ENCODE measurements at regions not wholly inside any gene's neighbourhood (a gene's known extent, or its start where the extent isn't known, plus 50 kb on each side); places are given as distances from the start of the nearest gene placed in this dataset.

DNA sequence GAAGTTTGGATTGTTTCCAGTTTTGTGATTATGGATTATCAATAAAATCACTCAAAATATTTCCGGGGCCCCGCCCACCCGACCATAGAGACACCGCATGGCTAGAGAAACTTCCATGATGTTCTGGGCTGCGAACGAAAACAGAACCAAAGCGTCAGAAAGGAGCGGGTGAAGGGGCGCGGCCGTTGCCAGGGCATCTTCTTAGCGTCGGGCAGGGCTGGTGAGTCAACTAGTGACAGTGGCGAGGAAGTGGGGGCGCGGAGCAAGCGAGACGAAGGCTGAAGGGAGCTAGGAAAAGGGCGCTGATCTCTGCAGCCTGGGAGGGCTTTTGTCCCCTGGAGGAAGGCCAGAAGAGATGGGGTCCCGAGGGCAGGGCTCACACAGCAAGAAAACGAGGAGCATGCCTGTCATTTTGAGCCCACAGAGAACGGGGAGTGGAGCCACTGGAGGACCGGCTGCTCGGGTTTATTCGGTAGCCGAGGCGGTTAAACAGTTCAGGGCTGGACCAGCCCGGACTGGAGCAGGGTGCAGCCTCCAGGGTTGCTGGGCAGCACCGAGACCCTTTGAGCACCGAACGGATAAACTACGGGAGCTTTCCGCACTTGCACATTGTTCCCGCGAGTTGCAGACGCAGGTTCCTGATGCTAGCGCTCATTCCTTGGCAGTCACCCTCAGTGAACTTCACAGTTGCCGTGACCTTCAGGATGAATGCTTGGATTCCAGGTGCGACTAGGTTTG, 298.1 kb upstream of the TRPC5 start:
- no peak for TF ChIP-seq EP300 (IDR thresholded peaks at IDR 0.05; ENCODE audit: borderline replicate concordance)
- TF ChIP-seq RAD21 (IDR thresholded peaks at IDR 0.05; ENCODE audit: low read depth), result no peak
- no peak for TF ChIP-seq EGR1 (IDR thresholded peaks at IDR 0.05)
- no peak for TF ChIP-seq CREB1 (IDR thresholded peaks at IDR 0.05; ENCODE audit: low read depth)

DNA sequence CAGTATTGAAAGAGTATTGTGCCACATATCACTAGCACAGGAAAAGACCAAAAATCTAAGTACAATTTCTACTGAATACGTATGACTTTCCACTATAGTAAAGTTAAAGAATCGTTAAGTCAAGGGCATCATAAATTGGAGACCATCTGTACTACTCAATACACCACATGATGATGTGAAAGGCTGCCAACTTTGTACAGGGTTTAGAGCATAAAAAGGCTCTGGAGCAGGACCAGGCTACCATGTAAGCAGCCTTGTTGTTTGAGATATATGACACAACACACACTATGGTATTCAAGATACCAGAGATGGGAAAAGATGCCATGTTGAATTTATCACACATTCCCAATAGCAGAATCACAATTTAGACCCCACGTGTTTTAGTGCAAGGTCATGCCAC, 294.9 kb upstream of the TRPC5 start:
- TF ChIP-seq TCF12 (IDR thresholded peaks at IDR 0.05; ENCODE audit: low read depth) (no peak), TAF1 (IDR thresholded peaks at IDR 0.05; ENCODE audit: low read depth) (no peak), YY1 (IDR thresholded peaks at IDR 0.05; ENCODE audit: low read depth) (no peak), EGR1 (IDR thresholded peaks at IDR 0.05) (no peak), FOXM1 (IDR thresholded peaks at IDR 0.05; ENCODE audit: borderline replicate concordance, low read depth) (no peak)

DNA sequence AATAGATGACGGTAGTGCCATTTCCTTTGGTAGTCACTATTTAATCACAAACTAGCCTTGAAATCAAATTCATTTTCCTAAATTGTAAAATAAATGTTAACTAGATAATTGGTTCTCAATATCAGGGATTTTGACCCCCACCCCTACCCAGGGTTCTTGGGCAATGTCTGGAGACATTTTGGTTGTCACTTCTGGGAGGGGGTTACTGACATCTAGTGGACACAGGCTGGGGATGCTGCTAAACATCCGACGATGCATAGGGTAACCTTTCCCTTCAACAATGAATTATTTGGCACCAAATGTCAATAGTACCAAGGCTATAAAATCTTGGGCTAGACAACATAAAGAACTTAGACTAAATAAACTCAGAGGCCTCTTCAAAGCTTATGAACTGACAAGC, 285.8 kb upstream of the TRPC5 start:
- no peak for TF ChIP-seq YY1 (IDR thresholded peaks at IDR 0.05; ENCODE audit: low read depth)
- TF ChIP-seq, protein P1, sequence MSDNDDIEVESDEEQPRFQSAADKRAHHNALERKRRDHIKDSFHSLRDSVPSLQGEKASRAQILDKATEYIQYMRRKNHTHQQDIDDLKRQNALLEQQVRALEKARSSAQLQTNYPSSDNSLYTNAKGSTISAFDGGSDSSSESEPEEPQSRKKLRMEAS (IDR thresholded peaks at IDR 0.05), result no peak
- TF ChIP-seq, protein P2, sequence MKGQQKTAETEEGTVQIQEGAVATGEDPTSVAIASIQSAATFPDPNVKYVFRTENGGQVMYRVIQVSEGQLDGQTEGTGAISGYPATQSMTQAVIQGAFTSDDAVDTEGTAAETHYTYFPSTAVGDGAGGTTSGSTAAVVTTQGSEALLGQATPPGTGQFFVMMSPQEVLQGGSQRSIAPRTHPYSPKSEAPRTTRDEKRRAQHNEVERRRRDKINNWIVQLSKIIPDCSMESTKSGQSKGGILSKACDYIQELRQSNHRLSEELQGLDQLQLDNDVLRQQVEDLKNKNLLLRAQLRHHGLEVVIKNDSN (IDR thresholded peaks at IDR 0.05), result no peak
- no peak for TF ChIP-seq TEAD4 (IDR thresholded peaks at IDR 0.05)
- TF ChIP-seq RAD21 (IDR thresholded peaks at IDR 0.05; ENCODE audit: low read depth), result no peak
- TF ChIP-seq CREB1 (IDR thresholded peaks at IDR 0.05; ENCODE audit: low read depth), result no peak

DNA sequence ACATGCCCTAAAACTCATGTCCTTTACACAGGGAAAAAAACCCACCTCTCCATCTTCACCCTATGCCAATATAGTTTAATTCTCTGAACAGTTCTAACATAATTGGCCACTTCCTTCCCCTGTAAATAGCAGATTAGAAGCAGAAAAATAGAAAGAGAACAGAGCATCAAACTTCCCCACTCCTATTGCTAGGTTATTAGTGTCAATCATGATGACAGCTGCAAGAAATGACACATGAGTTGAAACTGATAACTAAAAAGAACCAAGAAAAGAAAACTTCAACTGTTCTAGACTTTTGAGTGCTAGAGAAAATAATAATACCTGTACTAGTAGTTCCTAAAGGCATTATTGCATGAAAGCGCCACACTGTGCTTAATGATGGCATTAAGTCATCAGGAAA, 284.5 kb upstream of the TRPC5 start:
- TF ChIP-seq, protein P3, sequence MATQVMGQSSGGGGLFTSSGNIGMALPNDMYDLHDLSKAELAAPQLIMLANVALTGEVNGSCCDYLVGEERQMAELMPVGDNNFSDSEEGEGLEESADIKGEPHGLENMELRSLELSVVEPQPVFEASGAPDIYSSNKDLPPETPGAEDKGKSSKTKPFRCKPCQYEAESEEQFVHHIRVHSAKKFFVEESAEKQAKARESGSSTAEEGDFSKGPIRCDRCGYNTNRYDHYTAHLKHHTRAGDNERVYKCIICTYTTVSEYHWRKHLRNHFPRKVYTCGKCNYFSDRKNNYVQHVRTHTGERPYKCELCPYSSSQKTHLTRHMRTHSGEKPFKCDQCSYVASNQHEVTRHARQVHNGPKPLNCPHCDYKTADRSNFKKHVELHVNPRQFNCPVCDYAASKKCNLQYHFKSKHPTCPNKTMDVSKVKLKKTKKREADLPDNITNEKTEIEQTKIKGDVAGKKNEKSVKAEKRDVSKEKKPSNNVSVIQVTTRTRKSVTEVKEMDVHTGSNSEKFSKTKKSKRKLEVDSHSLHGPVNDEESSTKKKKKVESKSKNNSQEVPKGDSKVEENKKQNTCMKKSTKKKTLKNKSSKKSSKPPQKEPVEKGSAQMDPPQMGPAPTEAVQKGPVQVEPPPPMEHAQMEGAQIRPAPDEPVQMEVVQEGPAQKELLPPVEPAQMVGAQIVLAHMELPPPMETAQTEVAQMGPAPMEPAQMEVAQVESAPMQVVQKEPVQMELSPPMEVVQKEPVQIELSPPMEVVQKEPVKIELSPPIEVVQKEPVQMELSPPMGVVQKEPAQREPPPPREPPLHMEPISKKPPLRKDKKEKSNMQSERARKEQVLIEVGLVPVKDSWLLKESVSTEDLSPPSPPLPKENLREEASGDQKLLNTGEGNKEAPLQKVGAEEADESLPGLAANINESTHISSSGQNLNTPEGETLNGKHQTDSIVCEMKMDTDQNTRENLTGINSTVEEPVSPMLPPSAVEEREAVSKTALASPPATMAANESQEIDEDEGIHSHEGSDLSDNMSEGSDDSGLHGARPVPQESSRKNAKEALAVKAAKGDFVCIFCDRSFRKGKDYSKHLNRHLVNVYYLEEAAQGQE (IDR thresholded peaks at IDR 0.05; ENCODE audit: low read depth), result no peak
- TF ChIP-seq EP300 (IDR thresholded peaks at IDR 0.05; ENCODE audit: borderline replicate concordance), result no peak
- TF ChIP-seq CREB1 (IDR thresholded peaks at IDR 0.05; ENCODE audit: low read depth), result no peak
- TF ChIP-seq YY1 (IDR thresholded peaks at IDR 0.05; ENCODE audit: low read depth), result no peak
- no peak for TF ChIP-seq NFIC (IDR thresholded peaks at IDR 0.05)
- TF ChIP-seq, protein P2 (IDR thresholded peaks at IDR 0.05), result no peak
- no peak for TF ChIP-seq RAD21 (IDR thresholded peaks at IDR 0.05; ENCODE audit: low read depth)
- TF ChIP-seq CEBPB (IDR thresholded peaks at IDR 0.05), result no peak
- no peak for TF ChIP-seq EGR1 (IDR thresholded peaks at IDR 0.05)
- TF ChIP-seq, protein P1 (IDR thresholded peaks at IDR 0.05), result no peak
- TF ChIP-seq FOXM1 (IDR thresholded peaks at IDR 0.05; ENCODE audit: borderline replicate concordance, low read depth), result no peak
- no peak for TF ChIP-seq TAF1 (IDR thresholded peaks at IDR 0.05; ENCODE audit: low read depth)
- TF ChIP-seq TCF12 (IDR thresholded peaks at IDR 0.05; ENCODE audit: low read depth), result no peak
- no peak for TF ChIP-seq TEAD4 (IDR thresholded peaks at IDR 0.05)
- no peak for TF ChIP-seq ZBTB7A (IDR thresholded peaks at IDR 0.05; ENCODE audit: low read depth)

DNA sequence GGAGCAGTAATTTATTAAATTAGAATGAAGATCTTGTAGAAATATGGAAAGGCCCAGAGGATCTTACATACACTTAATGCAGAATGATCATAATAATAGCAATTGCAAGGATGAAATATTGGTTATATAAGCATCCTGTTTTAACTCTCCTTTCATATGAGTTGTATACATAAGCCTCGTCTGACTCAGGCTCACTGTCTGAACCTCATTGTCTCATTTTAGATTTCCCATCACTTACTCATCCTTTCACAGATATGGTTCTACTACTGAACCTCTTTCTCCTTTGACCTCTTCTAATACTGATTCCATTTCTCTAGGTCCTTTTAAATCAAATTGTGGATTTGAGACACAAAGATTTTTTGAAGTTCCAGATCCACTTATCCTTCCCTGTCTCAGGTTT, 277.3 kb upstream of the TRPC5 start:
- TF ChIP-seq ZBTB7A (IDR thresholded peaks at IDR 0.05; ENCODE audit: low read depth) (no peak), CREB1 (IDR thresholded peaks at IDR 0.05; ENCODE audit: low read depth) (no peak), TEAD4 (IDR thresholded peaks at IDR 0.05) (no peak), FOXM1 (IDR thresholded peaks at IDR 0.05; ENCODE audit: borderline replicate concordance, low read depth) (no peak), TAF1 (IDR thresholded peaks at IDR 0.05; ENCODE audit: low read depth) (no peak), TCF12 (IDR thresholded peaks at IDR 0.05; ENCODE audit: low read depth) (no peak), RAD21 (IDR thresholded peaks at IDR 0.05; ENCODE audit: low read depth) (no peak), CEBPB (IDR thresholded peaks at IDR 0.05) (no peak)
- TF ChIP-seq, protein P2 (IDR thresholded peaks at IDR 0.05), result no peak

DNA sequence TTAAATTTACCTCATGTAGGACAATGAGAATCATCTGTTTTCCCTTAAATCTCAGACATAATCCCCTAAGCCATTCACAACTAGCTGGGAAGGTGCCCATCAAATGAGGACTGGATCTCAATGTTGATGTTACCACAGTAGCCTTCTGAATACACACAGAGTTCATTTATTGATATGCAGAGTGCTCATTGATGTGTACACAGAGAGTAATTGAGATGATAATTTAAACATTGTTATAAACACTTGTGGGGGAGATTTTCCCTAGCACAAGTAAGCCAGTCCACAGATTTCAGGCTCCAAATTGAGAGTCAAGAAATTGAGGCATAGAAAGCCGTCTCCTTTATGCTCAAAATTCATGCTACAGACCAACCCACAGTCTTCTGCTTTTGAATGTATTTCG, 273.4 kb upstream of the TRPC5 start:
- TF ChIP-seq YY1 (IDR thresholded peaks at IDR 0.05; ENCODE audit: low read depth) (no peak), TCF12 (IDR thresholded peaks at IDR 0.05; ENCODE audit: low read depth) (no peak), TAF1 (IDR thresholded peaks at IDR 0.05; ENCODE audit: low read depth) (no peak), NFIC (IDR thresholded peaks at IDR 0.05) (no peak), TEAD4 (IDR thresholded peaks at IDR 0.05) (no peak), RAD21 (IDR thresholded peaks at IDR 0.05; ENCODE audit: low read depth) (no peak), FOXM1 (IDR thresholded peaks at IDR 0.05; ENCODE audit: borderline replicate concordance, low read depth) (no peak), CEBPB (IDR thresholded peaks at IDR 0.05) (no peak), EGR1 (IDR thresholded peaks at IDR 0.05) (no peak), CREB1 (IDR thresholded peaks at IDR 0.05; ENCODE audit: low read depth) (no peak), EP300 (IDR thresholded peaks at IDR 0.05; ENCODE audit: borderline replicate concordance) (no peak), ZBTB7A (IDR thresholded peaks at IDR 0.05; ENCODE audit: low read depth) (no peak)
- TF ChIP-seq, protein P3 (IDR thresholded peaks at IDR 0.05; ENCODE audit: low read depth), result no peak
- TF ChIP-seq, protein P1 (IDR thresholded peaks at IDR 0.05), result no peak
- TF ChIP-seq, protein P2 (IDR thresholded peaks at IDR 0.05), result no peak

All from Ishikawa (cell line).